Progenitor cell of endocrine pancreas (in vitro differentiated cells): ENCODE measurements at regions not wholly inside any gene's neighbourhood (a gene's known extent, or its start where the extent isn't known, plus 50 kb on each side); places are given as distances from the start of the nearest gene placed in this dataset.

Experiments used
- DNase-seq: peaks from one replicate; pipeline ENCODE4 v3.0.0; 2021; ENCODE audit warnings: low spot score; ENCODE audit not compliant: unreplicated experiment
- H3K27ac Mint-ChIP-seq: 2 replicates; pipeline ENCODE4 v1.8.0; 2021; ENCODE audit warnings: mild to moderate bottlenecking, moderate library complexity, mixed read lengths
- H3K27me3 Mint-ChIP-seq: 2 replicates; pipeline ENCODE4 v1.8.0; 2021; ENCODE audit warnings: mixed read lengths
- H3K36me3 Mint-ChIP-seq: 2 replicates; pipeline ENCODE4 v1.8.0; 2022; ENCODE audit warnings: mixed read lengths; ENCODE audit not compliant: insufficient read depth
- H3K4me1 Mint-ChIP-seq: 2 replicates; pipeline ENCODE4 v1.8.0; 2021; ENCODE audit warnings: low read depth, mixed read lengths
- H3K4me3 Mint-ChIP-seq: 2 replicates; pipeline ENCODE4 v1.8.0; 2021; ENCODE audit warnings: low read depth, mild to moderate bottlenecking, moderate library complexity, mixed read lengths
- H3K9me3 Mint-ChIP-seq: 2 replicates; pipeline ENCODE4 v1.8.0; 2021; ENCODE audit warnings: low read depth, mixed read lengths
- TF ChIP-seq, protein P1 (sequence below): fragments of 200-600 bp; sonication (generic); IDR thresholded peaks from one replicate; pipeline ENCODE4 v1.5.0; 2021; ENCODE audit warnings: antibody characterized with exemption, mild to moderate bottlenecking; ENCODE audit not compliant: unreplicated experiment

DNA sequence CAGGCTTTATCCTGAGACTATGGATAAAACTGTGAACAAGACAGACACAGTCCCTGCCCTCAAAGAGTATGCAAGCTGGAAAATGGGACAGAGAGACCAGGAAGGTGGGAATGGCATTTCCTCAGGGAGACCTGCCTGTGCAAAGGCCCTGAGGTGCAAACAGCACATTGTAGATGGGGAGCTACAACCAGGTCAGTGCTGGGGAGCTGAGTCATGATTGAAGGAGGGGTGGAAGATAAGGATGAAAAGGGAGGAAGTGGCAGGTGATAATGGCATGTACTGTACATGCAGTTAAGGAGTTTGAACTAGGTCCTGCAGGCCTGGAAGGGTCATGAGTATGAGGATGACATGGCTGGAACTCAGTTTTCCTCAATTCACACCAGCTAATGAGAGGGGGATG is 75.5 kb upstream of the BOD1 start:
- H3K9me3 Mint-ChIP-seq: peaks cover 4% of the 10 kb centered on the region
- DNase-seq: no peak
- H3K36me3 Mint-ChIP-seq: no peaks in the 10 kb centered on the region
- H3K4me1 Mint-ChIP-seq: peaks cover 20% of the 10 kb centered on the region
- no peak overlapping the region for H3K27ac Mint-ChIP-seq
- H3K27me3 Mint-ChIP-seq: no peaks in the 10 kb centered on the region
- H3K4me3 Mint-ChIP-seq: no peak overlapping the region
- TF ChIP-seq, protein P1, sequence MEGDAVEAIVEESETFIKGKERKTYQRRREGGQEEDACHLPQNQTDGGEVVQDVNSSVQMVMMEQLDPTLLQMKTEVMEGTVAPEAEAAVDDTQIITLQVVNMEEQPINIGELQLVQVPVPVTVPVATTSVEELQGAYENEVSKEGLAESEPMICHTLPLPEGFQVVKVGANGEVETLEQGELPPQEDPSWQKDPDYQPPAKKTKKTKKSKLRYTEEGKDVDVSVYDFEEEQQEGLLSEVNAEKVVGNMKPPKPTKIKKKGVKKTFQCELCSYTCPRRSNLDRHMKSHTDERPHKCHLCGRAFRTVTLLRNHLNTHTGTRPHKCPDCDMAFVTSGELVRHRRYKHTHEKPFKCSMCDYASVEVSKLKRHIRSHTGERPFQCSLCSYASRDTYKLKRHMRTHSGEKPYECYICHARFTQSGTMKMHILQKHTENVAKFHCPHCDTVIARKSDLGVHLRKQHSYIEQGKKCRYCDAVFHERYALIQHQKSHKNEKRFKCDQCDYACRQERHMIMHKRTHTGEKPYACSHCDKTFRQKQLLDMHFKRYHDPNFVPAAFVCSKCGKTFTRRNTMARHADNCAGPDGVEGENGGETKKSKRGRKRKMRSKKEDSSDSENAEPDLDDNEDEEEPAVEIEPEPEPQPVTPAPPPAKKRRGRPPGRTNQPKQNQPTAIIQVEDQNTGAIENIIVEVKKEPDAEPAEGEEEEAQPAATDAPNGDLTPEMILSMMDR: no peak

DNA sequence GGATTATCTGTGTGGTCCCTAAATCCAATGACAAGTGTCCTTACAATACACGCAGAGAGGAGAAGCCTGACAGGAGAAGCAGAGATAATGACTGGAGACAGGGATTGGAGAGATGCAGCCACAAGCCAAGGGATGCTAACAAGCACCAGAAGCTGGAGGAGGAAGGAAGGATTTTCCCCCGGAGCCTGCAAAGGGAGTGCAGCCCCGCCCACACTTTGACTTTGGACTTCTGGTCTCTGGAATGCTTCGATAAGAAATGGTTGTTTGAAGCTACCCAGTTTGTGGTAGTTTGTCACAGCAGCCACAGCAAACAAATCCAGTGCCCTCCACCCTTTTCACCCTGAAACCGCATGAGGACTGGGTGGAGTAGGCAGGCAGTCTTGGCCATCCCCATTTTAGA is 77.2 kb upstream of the BOD1 start:
- no peaks in the 10 kb centered on the region for H3K27me3 Mint-ChIP-seq
- TF ChIP-seq, protein P1: no peak
- no peak for DNase-seq
- peaks cover 21% of the 10 kb centered on the region for H3K4me1 Mint-ChIP-seq
- H3K36me3 Mint-ChIP-seq: no peaks in the 10 kb centered on the region
- H3K4me3 Mint-ChIP-seq: no peak overlapping the region
- peaks cover 4% of the 10 kb centered on the region for H3K9me3 Mint-ChIP-seq
- H3K27ac Mint-ChIP-seq: no peak overlapping the region

DNA sequence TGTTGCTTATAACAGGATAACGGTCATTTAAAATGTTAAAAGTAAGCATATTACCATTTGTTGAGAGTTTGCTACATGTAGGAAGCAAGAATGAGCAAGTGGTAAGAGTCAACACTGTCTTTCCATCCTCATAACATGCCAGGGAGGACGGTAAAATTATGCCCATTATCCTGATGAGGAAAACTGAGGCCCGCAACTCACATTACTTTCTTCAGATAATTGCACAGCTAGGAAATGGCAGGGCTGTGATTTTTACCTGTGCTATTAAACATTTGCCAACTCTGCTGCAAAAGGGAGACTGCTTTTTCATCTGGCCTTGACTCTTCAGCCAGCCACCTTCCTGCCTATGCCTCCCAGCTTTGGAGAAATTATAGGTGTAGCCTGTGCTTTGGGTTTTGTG is 79.8 kb upstream of the BOD1 start:
- no peak overlapping the region for H3K4me3 Mint-ChIP-seq
- H3K27ac Mint-ChIP-seq: no peak overlapping the region
- no peaks in the 10 kb centered on the region for H3K36me3 Mint-ChIP-seq
- DNase-seq: no peak
- TF ChIP-seq, protein P1: no peak
- peaks cover 4% of the 10 kb centered on the region for H3K9me3 Mint-ChIP-seq
- peaks cover 6% of the 10 kb centered on the region for H3K4me1 Mint-ChIP-seq
- H3K27me3 Mint-ChIP-seq: no peaks in the 10 kb centered on the region

DNA sequence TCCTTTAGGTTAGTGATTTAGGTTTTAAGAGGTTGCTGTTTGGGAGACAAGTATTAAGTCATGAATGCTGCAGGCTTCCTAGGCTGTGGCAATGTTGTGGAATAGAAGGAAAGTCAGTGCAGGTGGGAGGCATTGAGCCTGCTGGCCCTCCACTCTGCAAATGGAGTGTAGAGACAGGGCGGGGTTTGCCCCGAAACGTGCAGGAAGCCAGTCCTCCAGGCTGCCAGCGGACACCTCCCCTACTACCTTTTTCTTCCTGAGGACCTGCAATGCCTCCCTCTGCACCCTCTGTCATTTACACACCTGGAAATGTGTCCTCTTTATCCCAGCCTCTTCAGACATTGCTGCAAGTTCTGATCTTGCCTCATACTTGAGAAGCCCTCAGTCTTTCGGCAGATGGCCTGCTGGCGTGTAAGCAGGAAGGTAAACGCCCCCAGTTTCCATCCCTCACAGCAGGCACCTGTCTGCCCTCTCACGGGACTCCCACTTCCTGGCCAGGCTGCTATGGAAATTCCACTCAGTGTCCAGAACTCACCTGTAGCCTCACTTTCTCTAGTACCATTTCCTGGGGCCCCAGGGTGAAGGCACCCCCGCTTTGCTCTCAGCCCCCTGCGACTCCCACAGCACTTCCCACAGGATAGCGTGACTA is 81.6 kb upstream of the BOD1 start:
- Mint-ChIP-seq H3K9me3 (peaks cover 4% of the 10 kb centered on the region), H3K36me3 (no peaks in the 10 kb centered on the region), H3K27me3 (no peaks in the 10 kb centered on the region), H3K4me1 (peaks cover 6% of the 10 kb centered on the region), H3K4me3 (no peak overlapping the region), H3K27ac (no peak overlapping the region)
- TF ChIP-seq, protein P1: no peak
- no peak for DNase-seq

DNA sequence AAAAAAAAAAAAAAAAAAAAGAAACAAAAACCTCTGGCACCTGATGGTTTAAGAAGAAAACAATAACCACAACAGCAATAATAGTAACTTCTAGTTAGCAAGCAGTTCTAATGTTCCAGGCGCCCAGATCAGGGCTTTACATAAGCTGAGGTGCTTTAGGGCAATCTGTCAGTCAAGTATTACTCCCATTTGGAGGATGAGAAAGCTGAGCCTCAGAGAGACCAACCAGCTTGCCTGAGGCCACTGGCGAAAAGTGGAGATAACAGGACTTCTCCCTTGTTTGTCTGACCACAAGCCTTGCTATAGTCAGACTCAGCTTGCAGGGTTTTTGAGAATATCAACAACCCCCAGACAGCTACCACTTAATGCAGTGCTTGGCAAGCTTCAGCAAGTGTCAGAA is 83.5 kb upstream of the BOD1 start:
- Mint-ChIP-seq H3K4me1 (peaks cover 4% of the 10 kb centered on the region), H3K9me3 (no peaks in the 10 kb centered on the region), H3K4me3 (no peak overlapping the region), H3K36me3 (no peaks in the 10 kb centered on the region), H3K27ac (no peak overlapping the region), H3K27me3 (no peaks in the 10 kb centered on the region)
- DNase-seq: no peak
- TF ChIP-seq, protein P1: no peak
